ENCODE measurements at regions not wholly inside any gene's neighbourhood (a gene's known extent, or its start where the extent isn't known, plus 50 kb on each side); places are given as distances from the start of the nearest gene placed in this dataset.

- intact Hi-C loops (cut with micrococcal nuclease) = no loop called here
These were observed 396.0 kb downstream of the SOCS6 start for GRCh38 chr18:70684821-70685220.

GRCh38 chr18:70683263-70683662 is 394.4 kb downstream of the SOCS6 start:
- intact Hi-C loops (cut with micrococcal nuclease) = no loop called here

- intact Hi-C loops (cut with micrococcal nuclease) = no loop called here
These were observed 386.1 kb downstream of the SOCS6 start for GRCh38 chr18:70674896-70675295.

DNA sequence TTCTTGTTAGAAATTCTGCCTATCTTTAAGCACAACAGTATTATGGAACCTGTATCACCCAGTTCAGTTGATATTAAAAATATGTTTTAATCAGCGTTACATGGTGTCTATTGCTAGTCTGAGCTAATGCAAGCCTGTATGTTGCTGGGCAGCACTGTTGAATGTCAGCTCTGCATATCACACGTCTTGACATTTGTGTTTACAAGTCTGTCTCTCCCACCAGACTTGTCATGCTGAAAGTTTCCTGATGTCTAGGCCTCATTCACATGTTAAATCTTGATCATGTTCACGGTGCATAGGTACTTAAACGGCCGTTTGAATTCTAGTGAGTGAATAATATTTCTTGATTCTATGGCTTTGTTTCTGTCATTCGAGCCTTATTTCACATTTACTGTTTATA is 385.0 kb downstream of the SOCS6 start:
- intact Hi-C loops (cut with micrococcal nuclease) = no loop called here

DNA sequence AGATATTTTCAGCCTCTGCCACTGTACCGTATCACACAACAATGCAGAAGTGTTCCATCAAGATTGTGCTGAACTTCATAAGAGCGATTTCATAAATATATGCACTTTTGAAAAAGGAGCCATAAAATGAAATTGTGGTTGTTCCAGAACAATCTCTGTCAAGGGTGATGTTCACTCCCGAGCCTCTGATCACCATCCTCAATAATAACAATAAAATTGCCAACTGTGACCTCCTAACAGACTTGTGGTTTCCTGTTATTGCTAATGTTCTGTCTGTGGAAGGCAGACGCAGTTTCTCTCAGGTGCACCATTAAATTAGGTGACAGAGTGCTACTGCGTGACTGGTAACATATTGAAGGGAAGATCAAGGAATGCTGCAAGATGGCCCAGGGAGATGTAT is 383.7 kb downstream of the SOCS6 start:
- intact Hi-C loops (cut with micrococcal nuclease) = no loop called here

- intact Hi-C loops (cut with micrococcal nuclease) = no loop called here
These were observed 383.2 kb downstream of the SOCS6 start for GRCh38 chr18:70671889-70672565.

DNA sequence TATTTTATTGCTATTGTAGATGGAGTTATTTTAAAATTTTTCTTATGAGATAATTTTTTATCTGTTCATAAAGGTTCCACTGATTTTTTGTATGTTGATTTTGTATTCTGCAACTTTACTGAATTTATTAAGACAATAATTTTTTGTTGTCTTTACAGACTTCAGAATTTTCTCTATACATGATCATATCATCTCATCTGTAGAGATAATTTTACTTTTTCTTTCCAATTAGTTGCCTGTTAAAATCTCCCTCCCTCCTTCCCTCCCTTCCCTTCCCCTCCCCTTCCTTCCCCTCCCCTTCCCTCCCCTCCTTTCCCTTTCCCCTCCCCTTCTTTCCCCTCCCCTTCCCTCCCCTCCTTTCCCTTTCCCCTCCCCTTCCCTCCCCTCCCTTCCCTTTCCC is 378.1 kb downstream of the SOCS6 start:
- intact Hi-C loops (cut with micrococcal nuclease) = no loop called here

- intact Hi-C loops (cut with micrococcal nuclease) = no loop called here
These were observed 374.3 kb downstream of the SOCS6 start for GRCh38 chr18:70663141-70663540.

- intact Hi-C loops (cut with micrococcal nuclease) = no loop called here
These were observed 373.7 kb downstream of the SOCS6 start for GRCh38 chr18:70662588-70662987.

DNA sequence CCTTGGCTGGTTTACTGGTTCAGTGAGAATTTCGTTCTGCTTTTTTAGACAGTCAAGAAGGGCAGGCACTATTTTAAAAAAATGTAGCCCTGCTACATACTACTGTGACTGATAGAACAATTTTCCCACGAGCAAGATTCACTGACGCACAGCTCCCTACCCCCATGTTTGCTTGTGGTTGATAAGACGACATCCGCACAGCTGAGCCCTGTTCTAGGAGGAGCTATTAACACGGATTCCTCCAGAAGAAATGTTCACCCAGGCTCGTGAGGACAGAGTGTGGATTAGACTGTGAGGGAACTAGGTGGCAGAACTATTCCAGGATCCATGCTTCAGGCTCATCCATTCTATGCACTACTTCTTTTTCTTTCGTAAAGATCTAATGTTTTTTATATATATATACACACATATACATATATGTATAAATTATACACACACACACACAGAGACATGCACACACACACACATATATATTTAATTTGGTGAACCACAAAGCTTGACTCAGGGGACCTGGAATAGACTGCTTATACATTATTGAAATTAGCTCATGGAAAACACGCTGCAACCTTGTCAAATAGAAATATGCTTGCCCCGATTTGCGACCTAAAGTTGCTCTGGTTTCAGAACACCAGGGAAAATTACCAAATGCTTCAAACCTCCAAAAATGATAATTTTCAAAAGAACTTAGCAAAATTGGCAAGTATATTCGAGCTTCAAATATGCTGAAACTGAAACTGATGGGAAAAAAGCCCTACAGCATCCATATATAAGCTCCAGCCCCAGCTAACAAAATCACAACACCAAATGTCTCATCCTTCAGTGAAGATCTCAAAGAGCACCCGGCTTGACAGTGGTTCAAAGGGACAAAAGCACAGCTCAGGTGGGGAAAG is 370.4 kb downstream of the SOCS6 start:
- intact Hi-C loops (cut with micrococcal nuclease) = no loop called here

- intact Hi-C loops (cut with micrococcal nuclease) = no loop called here
These were observed 364.8 kb downstream of the SOCS6 start for GRCh38 chr18:70653671-70654070.

GRCh38 chr18:70650878-70651277 is 362.0 kb downstream of the SOCS6 start:
- intact Hi-C loops (cut with micrococcal nuclease) = loop anchor here (2.0 kb wide), 1 partner anchor 14 kb away; no protein-coding TSS in a partner anchor

- intact Hi-C loops (cut with micrococcal nuclease) = loop anchor here (2.0 kb wide), 1 partner anchor 15 kb away; no protein-coding TSS in a partner anchor
These were observed 360.8 kb downstream of the SOCS6 start for GRCh38 chr18:70649683-70650082.

GRCh38 chr18:70645971-70646370 is 357.1 kb downstream of the SOCS6 start:
- intact Hi-C loops (cut with micrococcal nuclease) = no loop called here

DNA sequence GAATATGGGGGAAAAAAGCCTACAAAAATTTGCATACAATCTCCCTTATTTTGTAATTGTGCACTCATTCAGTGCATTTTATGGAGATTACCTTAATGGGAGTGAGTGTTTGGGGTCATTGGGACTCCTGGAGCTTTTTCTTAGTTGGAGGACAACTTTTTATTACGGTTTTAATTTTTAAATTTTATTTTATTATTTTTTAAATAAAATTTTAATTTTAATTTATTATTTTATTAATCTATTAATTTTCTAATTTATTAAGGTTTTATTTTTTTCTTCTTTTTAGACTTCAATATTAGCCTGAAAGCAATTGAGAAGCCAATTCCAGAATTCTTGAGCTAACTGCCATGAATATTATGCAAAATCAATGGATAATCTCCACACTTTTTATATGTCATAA is 355.0 kb downstream of the SOCS6 start:
- intact Hi-C loops (cut with micrococcal nuclease) = no loop called here

DNA sequence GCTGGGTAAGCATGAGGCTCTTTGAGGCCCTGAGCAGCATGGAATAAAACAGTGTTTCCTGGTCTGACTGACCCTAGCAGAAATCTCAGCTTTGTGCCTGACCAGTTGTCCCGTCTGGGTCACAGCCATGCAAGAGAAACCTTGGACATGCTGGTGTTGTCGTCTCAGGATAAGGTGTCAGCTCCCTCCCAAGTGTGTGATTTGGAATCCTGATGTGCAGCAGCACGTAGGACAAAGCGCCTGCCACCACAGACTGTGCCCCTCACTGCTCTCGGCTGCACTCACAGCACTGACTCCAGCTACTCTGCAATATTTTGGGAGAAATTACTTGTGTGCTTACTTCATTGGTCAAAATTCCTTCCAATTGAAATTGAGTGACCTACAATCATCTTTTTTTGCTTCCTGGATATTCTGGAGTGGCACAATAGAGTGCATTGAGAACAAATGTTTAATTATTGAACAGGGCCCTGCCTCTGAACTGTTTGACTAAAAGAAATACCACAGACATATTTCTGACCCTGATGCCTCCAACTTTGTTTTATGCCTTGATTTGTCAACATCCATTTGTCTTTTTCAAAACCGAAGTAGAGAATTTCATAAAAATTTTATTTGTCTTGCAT is 352.4 kb downstream of the SOCS6 start:
- intact Hi-C loops (cut with micrococcal nuclease) = no loop called here

GRCh38 chr18:70640336-70640887 is 351.6 kb downstream of the SOCS6 start:
- intact Hi-C loops (cut with micrococcal nuclease) = no loop called here

- intact Hi-C loops (cut with micrococcal nuclease) = no loop called here
These were observed 348.1 kb downstream of the SOCS6 start for GRCh38 chr18:70636991-70637390.

DNA sequence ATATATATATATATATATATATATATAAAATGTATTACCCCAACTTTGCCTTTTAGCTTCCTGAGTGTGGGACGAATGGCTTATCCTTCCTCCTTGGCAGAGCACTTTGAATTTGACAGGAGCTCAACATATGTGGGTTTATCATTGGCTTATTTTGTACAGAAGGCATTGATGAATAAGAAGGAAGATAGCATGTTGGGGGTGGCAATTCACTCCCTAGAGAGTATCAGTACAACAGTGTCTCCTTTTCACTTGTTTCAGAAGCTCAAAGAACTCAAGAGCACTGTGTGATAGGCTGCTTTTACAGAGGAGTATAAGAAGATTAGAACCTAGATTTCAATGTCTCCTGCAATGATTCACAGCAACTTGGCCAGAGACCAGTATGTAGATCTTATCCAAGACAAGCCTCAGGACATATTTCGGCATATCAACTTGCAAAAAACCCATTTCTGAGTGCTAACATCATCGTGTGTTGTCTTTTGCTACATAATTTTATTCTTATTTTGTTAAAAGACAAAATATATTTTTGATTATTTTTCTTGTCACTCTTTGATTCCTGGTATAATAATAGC is 345.8 kb downstream of the SOCS6 start:
- intact Hi-C loops (cut with micrococcal nuclease) = no loop called here

DNA sequence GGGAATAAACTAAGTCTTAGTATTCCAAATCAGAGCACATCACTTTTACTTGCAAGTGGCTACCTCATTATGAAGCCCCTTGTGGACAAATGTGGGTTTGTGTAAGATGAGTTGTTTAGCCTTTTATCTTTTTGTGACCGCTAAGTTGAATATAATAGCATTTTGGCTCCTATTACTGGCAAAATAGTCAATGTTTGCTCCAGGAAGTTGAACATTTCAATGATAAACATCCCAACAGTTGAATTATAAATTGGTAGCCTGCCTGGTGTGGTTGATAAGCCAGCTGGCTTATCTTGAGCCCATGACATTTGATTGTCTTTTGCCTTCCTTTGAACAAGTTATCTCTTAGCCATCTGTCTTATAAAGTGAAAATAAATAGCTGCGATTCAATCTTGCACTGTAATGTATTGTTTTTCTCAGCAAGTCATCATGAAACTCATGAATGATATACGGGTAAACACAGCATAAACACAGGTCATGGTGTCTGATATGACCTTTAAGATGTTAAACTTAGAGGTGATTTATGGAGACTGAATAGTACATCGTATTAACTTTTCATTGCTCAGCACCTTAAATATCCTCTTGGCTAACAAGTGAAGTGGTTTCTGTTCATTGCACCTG is 338.4 kb downstream of the SOCS6 start:
- intact Hi-C loops (cut with micrococcal nuclease) = no loop called here
